IPS-18c (cell line): ENCODE measurements at regions not wholly inside any gene's neighbourhood (a gene's known extent, or its start where the extent isn't known, plus 50 kb on each side); places are given as distances from the start of the nearest gene placed in this dataset.
"Not testable (repeated sequence)": the region's sequence is repeated elsewhere in the genome, so short reads cannot be mapped to it uniquely, and the experiment has no call there.

Experiments used
- H3K4me3 ChIP-seq: 2 replicates; pipeline ENCODE4 v1.7.0; 2013; ENCODE audit warnings: low read depth, mild to moderate bottlenecking, low read length, moderate library complexity; ENCODE audit not compliant: insufficient read depth
- H3K9me3 ChIP-seq: one replicate; pipeline ENCODE4 v1.6.1; 2013; ENCODE audit warnings: mild to moderate bottlenecking, low read length, moderate library complexity; ENCODE audit not compliant: control insufficient read depth, insufficient read depth

- no peaks in the 10 kb centered on the region for H3K9me3 ChIP-seq
- H3K4me3 ChIP-seq, result no peak overlapping the region
Measured at GRCh38 chr9:115327436-115328122, 209.6 kb upstream of the TNC start.

GRCh38 chr9:115328228-115328627 is 210.3 kb upstream of the TNC start:
- no peaks in the 10 kb centered on the region for H3K9me3 ChIP-seq

GRCh38 chr9:115328677-115329076 is 210.7 kb upstream of the TNC start:
- H3K9me3 ChIP-seq, result no peaks in the 10 kb centered on the region
- no peak overlapping the region for H3K4me3 ChIP-seq

More at GRCh38 chr9:115328228-115328627, 210.3 kb upstream of the TNC start:
- no peak overlapping the region for H3K4me3 ChIP-seq

- no peak overlapping the region for H3K4me3 ChIP-seq
Measured at GRCh38 chr9:115333277-115334070, 215.5 kb upstream of the TNC start.

GRCh38 chr9:115335439-115335838 is 217.5 kb upstream of the TNC start:
- no peak overlapping the region for H3K4me3 ChIP-seq

More at GRCh38 chr9:115333277-115334070, 215.5 kb upstream of the TNC start:
- no peaks in the 10 kb centered on the region for H3K9me3 ChIP-seq

GRCh38 chr9:115340314-115340713 is 222.4 kb upstream of the TNC start:
- H3K4me3 ChIP-seq, result no peak overlapping the region
- H3K9me3 ChIP-seq, result no peaks in the 10 kb centered on the region

More at GRCh38 chr9:115335439-115335838, 217.5 kb upstream of the TNC start:
- H3K9me3 ChIP-seq, result no peaks in the 10 kb centered on the region

GRCh38 chr9:115341426-115341825 is 223.5 kb upstream of the TNC start:
- no peaks in the 10 kb centered on the region for H3K9me3 ChIP-seq
- H3K4me3 ChIP-seq, result no peak overlapping the region

- H3K4me3 ChIP-seq, H3K9me3 ChIP-seq: not testable (repeated sequence)
Measured at GRCh38 chr9:115347776-115348175, 229.8 kb upstream of the TNC start.

GRCh38 chr9:115348936-115349335 is 231.0 kb upstream of the TNC start:
- not testable (repeated sequence) for H3K4me3 ChIP-seq

GRCh38 chr9:115349542-115349941 is 231.6 kb upstream of the TNC start:
- Histone ChIP-seq H3K9me3 (peaks cover 4% of the 10 kb centered on the region), H3K4me3 (no peak overlapping the region)

More at GRCh38 chr9:115348936-115349335, 231.0 kb upstream of the TNC start:
- not testable (repeated sequence) for H3K9me3 ChIP-seq

GRCh38 chr9:115350548-115350947 is 232.6 kb upstream of the TNC start:
- H3K9me3 ChIP-seq, result peaks cover 4% of the 10 kb centered on the region
- H3K4me3 ChIP-seq, result no peak overlapping the region

GRCh38 chr9:115353681-115354080 is 235.7 kb upstream of the TNC start:
- no peaks in the 10 kb centered on the region for H3K9me3 ChIP-seq
- H3K4me3 ChIP-seq, result no peak overlapping the region

- no peaks in the 10 kb centered on the region for H3K9me3 ChIP-seq
- H3K4me3 ChIP-seq, result no peak overlapping the region
Measured at GRCh38 chr9:115357821-115358220, 239.9 kb upstream of the TNC start.

GRCh38 chr9:115359017-115359780 is 241.2 kb upstream of the TNC start:
- no peak overlapping the region for H3K4me3 ChIP-seq
- no peaks in the 10 kb centered on the region for H3K9me3 ChIP-seq

GRCh38 chr9:115360122-115360521 is 242.2 kb upstream of the TNC start:
- Histone ChIP-seq H3K9me3 (no peaks in the 10 kb centered on the region), H3K4me3 (no peak overlapping the region)

GRCh38 chr9:115362101-115362500 is 244.1 kb upstream of the TNC start:
- Histone ChIP-seq H3K4me3 (no peak overlapping the region), H3K9me3 (no peaks in the 10 kb centered on the region)

- Histone ChIP-seq H3K4me3 (no peak overlapping the region), H3K9me3 (no peaks in the 10 kb centered on the region)
Measured at GRCh38 chr9:115362640-115363039, 244.7 kb upstream of the TNC start.

GRCh38 chr9:115364991-115365390 is 247.0 kb upstream of the TNC start:
- Histone ChIP-seq H3K4me3 (no peak overlapping the region), H3K9me3 (no peaks in the 10 kb centered on the region)
